Activated T-cell treated with anti-CD3 and anti-CD28 coated beads for 4 hours (primary cell): ENCODE measurements at regions not wholly inside any gene's neighbourhood (a gene's known extent, or its start where the extent isn't known, plus 50 kb on each side); places are given as distances from the start of the nearest gene placed in this dataset.
"Not testable (repeated sequence)": the region's sequence is repeated elsewhere in the genome, so short reads cannot be mapped to it uniquely, and the experiment has no call there.

Source experiments
- DNase-seq: peaks from one replicate; pipeline ENCODE4 v3.0.0-alpha.2; 2020

DNA sequence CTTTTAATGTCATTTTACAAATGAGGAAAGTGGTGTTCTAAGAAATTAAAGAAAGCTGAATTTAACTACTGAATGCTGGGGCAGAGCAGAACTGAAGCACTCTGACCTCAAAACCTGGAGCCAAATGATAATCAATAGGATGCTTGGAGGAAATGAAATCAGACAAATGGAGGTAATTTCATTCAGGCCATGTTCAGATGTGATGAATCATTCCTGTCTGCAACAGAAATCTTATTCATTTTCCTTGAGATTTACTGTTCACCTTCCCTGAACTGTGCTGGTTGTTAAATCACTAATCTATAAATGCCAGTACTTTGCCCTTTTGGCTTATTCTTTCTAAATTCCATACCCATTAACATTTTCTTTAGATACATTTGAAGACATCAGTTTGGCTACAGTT lies 85.6 kb upstream of the SNX7 start:
- no peak for DNase-seq

- no peak for DNase-seq
These were observed 95.6 kb upstream of the SNX7 start for GRCh38 chr1:98565951-98566350.

DNA sequence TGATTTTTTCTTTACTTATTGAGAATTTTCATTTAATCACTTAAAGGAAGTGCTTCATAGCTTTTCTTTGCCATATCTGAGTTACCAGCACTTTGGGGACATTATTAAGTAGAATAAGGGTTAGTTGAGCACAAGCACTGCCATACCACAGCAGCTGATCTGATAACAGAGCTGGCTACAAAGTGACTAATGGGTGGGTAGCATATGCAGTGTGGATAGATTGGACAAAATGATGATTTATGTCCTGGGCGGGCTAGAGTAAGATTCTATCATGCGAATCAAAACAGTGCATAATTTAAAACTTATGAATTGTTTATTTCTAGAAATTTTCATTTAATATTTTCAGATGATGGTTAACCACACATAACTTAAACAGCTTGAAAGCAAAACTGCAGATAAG lies 102.2 kb upstream of the SNX7 start:
- no peak for DNase-seq

GRCh38 chr1:98557895-98558294 lies 103.6 kb upstream of the SNX7 start:
- DNase-seq = no peak

DNA sequence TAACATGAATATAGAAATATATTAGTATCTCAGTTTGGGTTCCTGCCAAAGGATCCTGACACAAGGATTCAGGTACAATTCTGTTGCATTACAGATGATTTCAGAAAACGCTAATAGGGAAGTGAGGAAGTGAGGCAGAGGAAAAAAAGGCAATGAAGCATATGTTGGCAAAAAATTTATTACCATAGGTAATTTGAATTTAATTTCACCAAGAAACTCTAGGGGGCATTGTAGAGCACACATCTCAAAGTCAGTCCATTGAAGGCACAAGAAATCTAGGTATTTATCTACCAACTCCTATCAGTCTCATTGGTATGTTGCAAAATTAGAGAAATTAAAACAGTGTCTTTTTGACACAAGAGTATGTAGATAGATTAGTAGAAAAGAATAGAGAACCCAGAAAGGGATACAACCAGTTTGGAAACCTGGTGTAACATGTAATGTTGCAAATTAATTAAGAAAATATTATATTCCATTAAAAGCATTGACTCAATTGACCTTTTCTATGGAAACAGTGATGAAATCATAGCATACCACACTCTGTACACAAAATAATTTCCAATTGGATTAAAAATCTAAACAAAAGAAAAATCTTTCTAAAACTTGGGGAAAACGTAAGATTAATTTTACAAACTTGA lies 104.9 kb upstream of the SNX7 start:
- no peak for DNase-seq

- DNase-seq = no peak
These were observed 105.7 kb upstream of the SNX7 start for GRCh38 chr1:98555814-98556213.

- not testable (repeated sequence) for DNase-seq
These were observed 108.9 kb upstream of the SNX7 start for GRCh38 chr1:98552576-98553074.

DNA sequence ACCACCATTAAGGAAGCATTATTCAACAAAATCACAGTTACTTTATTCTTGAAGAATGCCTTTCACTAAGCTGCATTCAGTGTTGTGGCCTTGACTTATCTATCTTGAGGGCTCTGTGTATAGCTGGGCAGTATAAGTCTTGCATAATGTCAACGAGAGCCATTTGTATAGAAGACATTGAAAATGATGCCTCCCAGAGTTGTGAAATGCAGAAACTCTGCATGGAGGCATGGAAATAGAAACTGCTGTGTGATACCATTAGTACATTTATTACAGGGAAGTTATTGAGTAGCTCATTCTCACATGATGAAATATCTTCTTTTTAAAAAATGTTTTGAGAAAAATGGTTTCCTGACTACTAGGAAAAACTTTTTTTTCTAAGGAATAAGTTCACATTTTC lies 111.4 kb upstream of the SNX7 start:
- DNase-seq = no peak

DNA sequence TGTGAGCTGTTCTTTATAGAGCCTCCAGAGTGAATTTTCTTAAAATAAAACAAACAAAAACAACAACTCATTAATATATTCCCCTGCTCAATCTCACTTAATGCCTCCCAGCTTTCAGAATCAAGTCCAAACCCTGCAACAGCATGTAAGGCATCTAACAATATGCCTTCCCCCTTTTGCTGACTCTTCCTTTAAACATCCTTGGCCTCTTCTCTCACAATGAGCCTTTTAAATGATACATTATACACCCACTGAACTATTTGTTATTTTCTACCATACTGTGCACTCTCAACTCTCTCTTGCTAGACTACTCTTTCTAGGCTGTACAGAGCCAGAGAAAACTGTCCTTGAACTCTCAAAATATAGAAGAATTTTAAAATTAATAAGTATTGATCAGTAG lies 115.2 kb upstream of the SNX7 start:
- DNase-seq = no peak

DNA sequence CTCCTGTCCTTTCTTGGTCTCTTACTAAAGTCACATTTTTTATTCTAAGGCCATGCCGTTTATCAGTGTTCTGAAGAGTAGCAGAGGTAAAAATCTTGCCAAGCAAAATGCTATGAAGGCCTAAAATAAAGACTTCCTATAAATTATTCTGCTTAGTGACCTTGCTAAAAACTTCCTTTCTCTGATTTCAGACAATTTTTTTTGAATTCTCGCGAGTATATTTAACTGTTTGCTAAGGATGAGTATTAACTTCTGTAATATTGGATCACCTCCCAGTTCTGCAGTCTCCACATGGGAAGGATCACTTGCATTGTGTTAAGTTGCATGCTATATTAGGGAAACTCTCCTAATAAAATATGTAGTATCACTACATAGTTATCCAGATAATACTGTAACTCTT lies 123.4 kb upstream of the SNX7 start:
- no peak for DNase-seq

- DNase-seq = no peak
These were observed 138.3 kb upstream of the SNX7 start for GRCh38 chr1:98523256-98523655.

- DNase-seq = no peak
These were observed 145.2 kb upstream of the SNX7 start for GRCh38 chr1:98516306-98516705.

- no peak for DNase-seq
These were observed 145.8 kb upstream of the SNX7 start for GRCh38 chr1:98515744-98516143.

- not testable (repeated sequence) for DNase-seq
These were observed 149.3 kb upstream of the SNX7 start for GRCh38 chr1:98512216-98512615.

- DNase-seq = no peak
These were observed 157.8 kb upstream of the SNX7 start for GRCh38 chr1:98503771-98504170.

DNA sequence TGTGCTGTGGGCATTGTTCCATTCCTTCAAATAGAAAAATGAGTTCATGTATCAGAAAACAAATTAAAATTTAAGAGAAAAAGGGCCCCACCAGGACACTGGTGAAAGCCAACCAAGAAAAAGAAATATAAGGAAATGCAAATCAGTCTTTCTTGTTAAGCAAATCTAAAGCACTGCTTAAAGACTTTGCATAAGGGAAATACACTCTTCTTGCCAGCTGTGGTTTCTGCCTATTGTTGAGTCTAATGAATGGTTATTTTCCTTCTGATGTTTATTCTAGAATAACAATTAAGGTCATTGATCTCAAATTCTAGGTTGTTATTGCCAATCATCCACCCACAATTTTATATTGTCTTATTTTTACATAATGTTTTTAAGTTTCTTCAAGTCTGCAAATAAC lies 158.6 kb upstream of the SNX7 start:
- DNase-seq = no peak

DNA sequence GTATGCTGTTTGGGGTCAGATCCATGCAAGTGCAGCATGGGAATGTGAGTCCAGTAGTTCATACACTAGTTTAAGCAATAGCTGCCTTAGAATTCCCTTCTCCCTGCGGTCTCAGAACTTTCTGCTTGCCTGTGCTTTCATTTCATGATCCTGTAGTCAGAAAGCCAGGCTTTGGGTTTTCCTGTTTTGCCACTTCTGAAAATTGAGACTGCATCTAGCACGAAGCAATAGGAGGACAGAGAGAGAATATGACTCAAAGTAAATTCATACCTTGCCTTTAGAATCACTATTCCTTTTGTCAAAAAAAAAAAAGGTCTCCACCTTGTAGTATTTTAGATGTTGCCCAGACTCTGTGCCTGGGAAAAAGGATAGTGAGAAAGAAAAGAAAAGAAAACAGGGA lies 161.2 kb upstream of the SNX7 start:
- no peak for DNase-seq

DNA sequence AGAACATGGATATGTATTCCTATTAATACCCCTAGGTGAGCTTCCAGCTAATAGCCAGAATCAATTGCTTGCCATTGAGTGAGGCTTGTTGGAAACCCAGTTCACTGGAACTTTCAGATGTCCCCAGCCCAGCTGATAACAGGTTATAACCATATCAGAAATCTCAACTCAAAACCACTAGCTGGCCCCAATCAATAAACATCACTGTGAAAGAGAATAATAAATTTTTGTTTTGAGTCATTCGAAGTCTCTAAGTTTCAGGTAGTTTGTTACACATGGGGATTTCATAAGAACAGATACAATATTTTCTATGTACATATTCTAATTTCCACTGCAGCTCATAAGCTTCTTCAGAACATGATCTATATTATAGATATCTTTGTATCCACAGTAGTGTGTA lies 162.9 kb upstream of the SNX7 start:
- DNase-seq = no peak

DNA sequence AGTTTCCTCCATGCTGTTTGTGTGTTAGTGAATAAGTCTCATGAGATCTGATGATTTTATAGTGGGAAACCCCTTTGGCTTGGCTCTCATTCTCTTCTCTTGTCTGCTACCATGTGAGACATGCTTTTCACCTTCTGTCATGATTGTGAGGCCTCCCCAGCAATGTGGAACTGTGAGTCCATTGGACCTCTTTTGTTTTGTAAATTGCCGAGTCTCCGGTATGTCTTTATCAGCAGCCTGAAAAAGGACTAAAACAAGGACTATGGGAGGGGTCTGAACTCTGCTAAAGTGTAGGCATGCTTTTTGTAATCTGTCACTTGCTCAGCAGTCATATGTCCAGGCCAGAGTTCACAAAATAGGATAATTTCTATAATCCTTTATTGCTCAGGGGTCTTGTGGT lies 164.0 kb upstream of the SNX7 start:
- DNase-seq = no peak

DNA sequence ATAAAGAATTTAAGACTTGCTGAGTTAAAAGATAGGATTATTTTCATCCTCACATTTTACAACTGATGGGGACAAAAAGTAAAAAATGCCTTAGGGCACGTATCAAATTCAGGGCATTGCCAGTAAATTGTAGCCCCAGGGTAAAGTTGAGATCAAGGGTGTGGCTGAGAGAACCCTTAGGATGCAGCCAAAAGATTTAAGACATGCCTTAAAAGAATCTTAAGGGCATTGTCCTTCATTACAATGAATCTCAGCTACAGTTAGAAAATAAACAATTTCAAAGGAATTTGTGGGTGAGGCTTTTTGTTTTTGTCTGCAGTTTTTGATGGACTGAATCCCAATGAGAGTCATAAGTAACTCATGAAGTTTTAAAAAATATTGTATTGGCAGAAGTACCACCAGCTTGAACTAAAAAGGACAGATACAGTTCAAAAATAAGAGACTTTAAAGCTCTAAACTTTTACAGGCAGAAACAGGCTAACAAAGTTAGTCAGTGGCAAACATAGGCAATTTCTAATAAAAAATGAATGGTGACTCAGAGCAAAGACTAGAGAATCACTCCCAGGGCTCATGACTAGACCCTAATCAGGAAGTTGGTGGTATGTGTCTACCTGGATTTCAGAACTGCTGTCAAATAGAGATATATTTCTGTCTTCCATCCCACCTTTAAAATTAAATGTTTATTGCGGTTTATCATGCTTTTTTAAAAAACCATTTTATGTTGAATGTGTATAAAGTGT lies 165.1 kb upstream of the SNX7 start:
- DNase-seq = no peak

DNA sequence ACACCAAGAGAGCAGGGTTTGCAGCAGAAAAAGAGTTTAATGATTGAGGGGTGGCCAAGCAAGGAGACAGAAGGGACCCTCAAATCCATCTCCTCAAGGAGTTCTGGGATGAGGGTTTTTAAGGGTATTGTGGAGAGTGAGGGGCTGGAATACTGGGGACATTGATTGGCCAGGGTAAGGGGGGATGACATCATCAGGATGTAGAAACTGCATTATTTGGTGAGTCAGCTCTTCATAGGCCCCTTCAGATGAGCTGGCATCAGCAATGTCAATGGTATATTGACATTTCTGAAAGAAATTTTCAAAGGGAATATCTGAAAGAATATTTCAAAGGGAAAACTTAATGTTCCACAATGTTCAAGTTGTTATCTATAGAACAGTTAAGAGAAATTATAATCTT lies 168.1 kb upstream of the SNX7 start:
- DNase-seq = no peak

GRCh38 chr1:98490099-98490498 lies 171.4 kb upstream of the SNX7 start:
- DNase-seq = no peak

DNA sequence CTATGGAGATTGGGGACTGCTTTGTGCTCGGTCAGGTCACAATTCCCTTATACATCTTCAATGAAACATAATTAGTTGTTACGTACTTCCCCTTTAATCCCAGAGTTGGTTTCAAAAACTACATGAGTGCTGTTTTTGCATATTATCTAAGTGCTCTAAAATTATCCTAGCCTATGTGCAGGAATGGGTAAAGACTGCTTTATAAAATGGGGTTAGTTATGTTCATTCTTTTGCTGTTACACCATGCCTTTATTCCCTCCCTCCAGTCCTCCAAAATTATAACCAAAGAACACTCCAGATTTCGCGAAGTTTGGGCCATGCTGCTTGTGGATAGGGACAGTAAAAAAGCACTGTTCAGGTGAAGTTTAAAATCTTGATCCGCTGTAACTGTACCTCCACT lies 173.9 kb upstream of the SNX7 start:
- no peak for DNase-seq

DNA sequence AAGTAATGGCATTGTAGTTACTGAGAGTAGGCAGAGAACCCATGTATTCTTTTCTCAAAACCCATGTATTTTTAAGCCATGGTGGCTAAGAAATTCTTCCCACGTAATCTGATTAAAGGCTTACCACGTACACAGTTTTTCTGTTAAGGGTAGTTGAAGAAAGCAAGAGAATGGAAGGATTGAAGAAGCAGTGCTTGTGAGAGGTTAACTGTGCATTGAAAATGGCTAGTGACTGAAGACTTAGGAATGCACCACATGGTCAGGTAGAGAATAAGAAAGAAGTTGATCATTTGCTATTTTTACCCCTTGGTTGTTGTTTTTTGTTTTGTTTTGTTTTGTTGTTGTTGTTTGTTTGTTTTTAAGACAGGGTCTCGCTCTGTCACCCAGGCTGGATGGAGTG lies 178.9 kb upstream of the SNX7 start:
- DNase-seq = no peak

GRCh38 chr1:98480271-98480670 lies 181.2 kb upstream of the SNX7 start:
- DNase-seq = no peak
